ENCODE measurements at regions not wholly inside any gene's neighbourhood (a gene's known extent, or its start where the extent isn't known, plus 50 kb on each side); places are given as distances from the start of the nearest gene placed in this dataset.

GRCh38 chr3:160098926-160099626 is 110.4 kb downstream of the IL12A start:
- no peak overlapping the region for H2AFZ ChIP-seq (ENCODE audit: low read length)
- H3K36me3 Mint-ChIP-seq (ENCODE audit: insufficient read depth in 1 of 3, low read depth in 3 of 3): no peaks in the 10 kb centered on the region
- no CpG with 5 or more reads among the region's 3 CpGs for WGBS (ENCODE audit: extremely low coverage, insufficient read length, low lambda C conversion rate)
- H3K56ac ChIP-seq (ENCODE audit: insufficient read length, low read depth, low read length): no peak overlapping the region
- no peaks in the 10 kb centered on the region for H3K9me3 ChIP-seq (ENCODE audit: control insufficient read depth, low read depth, low read length)
- no peak overlapping the region for H2BK15ac ChIP-seq (ENCODE audit: low read depth, low read length)
- no peak overlapping the region for H3K4me3 Mint-ChIP-seq
- no peaks in the 10 kb centered on the region for H3K27me3 ChIP-seq (ENCODE audit: insufficient read depth, low read length)
- H2BK20ac ChIP-seq (ENCODE audit: low read depth, low read length, poor library complexity, severe bottlenecking): no peak overlapping the region
- no peak for DNase-seq
- no peak overlapping the region for H3T11ph ChIP-seq (ENCODE audit: low read length)
- no peak overlapping the region for H2BK12ac ChIP-seq (ENCODE audit: insufficient read length, low read depth, low read length)
- H3K27ac Mint-ChIP-seq: no peak overlapping the region
- H3K4me1 ChIP-seq (ENCODE audit: insufficient read depth, low read length): no peaks in the 10 kb centered on the region
- H3K9ac ChIP-seq (ENCODE audit: extremely low read depth, insufficient read length, low read length): no peak overlapping the region
- no peaks in the 10 kb centered on the region for H3K9me3 Mint-ChIP-seq
- H3K23me2 ChIP-seq (ENCODE audit: insufficient read length, low read depth, low read length, poor library complexity, severe bottlenecking): no peaks in the 10 kb centered on the region
- H3K4me2 ChIP-seq (ENCODE audit: insufficient read depth, insufficient read length, low read length): no peak overlapping the region
- 0 out of 4 replicates have a peak, but pooled peaks cover 0 to 5% of the 10 kb centered on the region in 2 experiments for H3K4me1 Mint-ChIP-seq
- no peak overlapping the region for H3K14ac ChIP-seq (ENCODE audit: insufficient read depth, low read length)
- H3K4ac ChIP-seq (ENCODE audit: low read depth, low read length): no peak overlapping the region
- H3K23ac ChIP-seq (ENCODE audit: insufficient read length, low read depth, low read length): no peak overlapping the region
- TF ChIP-seq CTCF (conservative IDR thresholded peaks at IDR 0.05): no peak
- no peak overlapping the region for H2BK5ac ChIP-seq (ENCODE audit: insufficient read length, low read length)
- H4K91ac ChIP-seq (ENCODE audit: insufficient read length, low read depth, low read length): no peak overlapping the region
- H4K20me1 ChIP-seq (ENCODE audit: control insufficient read depth, insufficient read depth, insufficient read length): no peaks in the 10 kb centered on the region
- no peaks in the 10 kb centered on the region for H3K79me2 ChIP-seq (ENCODE audit: insufficient read depth, low read length)
- H4K5ac ChIP-seq (ENCODE audit: insufficient read length, low read depth, low read length): no peak overlapping the region
- H3K79me1 ChIP-seq (ENCODE audit: insufficient read depth, low read depth, low read length, poor library complexity, severe bottlenecking): no peaks in the 10 kb centered on the region
- no peak overlapping the region for H2BK120ac ChIP-seq (ENCODE audit: low read depth, low read length, poor library complexity, severe bottlenecking)
- no peak overlapping the region for H3K27ac ChIP-seq (ENCODE audit: insufficient read length, low read depth, low read length)
- no peak overlapping the region for H4K8ac ChIP-seq (replicated peaks; ENCODE audit: insufficient read length, low read depth, low read length)
- peaks cover 3% of the 10 kb centered on the region; the same call in 1 of the 2 replicates for H3K27me3 Mint-ChIP-seq (ENCODE audit: low read depth)
- H3K18ac ChIP-seq (ENCODE audit: insufficient read length, low read depth, low read length): no peak overlapping the region
- H2AK5ac ChIP-seq (ENCODE audit: insufficient read length, low read length): no peak overlapping the region
